Kidney (tissue), 13 donors: ENCODE measurements at regions not wholly inside any gene's neighbourhood (a gene's known extent, or its start where the extent isn't known, plus 50 kb on each side); places are given as distances from the start of the nearest gene placed in this dataset.
"Not testable (repeated sequence)": the region's sequence is repeated elsewhere in the genome, so short reads cannot be mapped to it uniquely, and the experiment has no call there.

ENCODE experiments used
- DNase-seq, 5 donors: peaks; one replicate each; pipeline ENCODE4 v3.0.0-alpha.2; 2013 to 2020
- FAIRE-seq: peaks from 2 replicates; lab custom pipeline; 2012; peaks lifted over from hg19 to GRCh38; lab: Jason Lieb, UNC
- H3K27ac ChIP-seq, 2 donors: one replicate each; pipeline ENCODE4 v1.7.0; 2013; ENCODE audit warnings: low read depth in 2 of 2, low read length in 2 of 2, inconsistent platforms in 1 of 2
- H3K27me3 ChIP-seq: one replicate; pipeline ENCODE4 v1.7.1; 2013; ENCODE audit warnings: low read length, inconsistent platforms; ENCODE audit not compliant: control insufficient read depth, insufficient read depth
- H3K36me3 ChIP-seq, 3 donors: one replicate each; pipeline versions ENCODE4 v1.7.0 to v1.7.1; 2013; ENCODE audit warnings: low read length in 3 of 3, control low read depth in 1 of 3, inconsistent platforms in 1 of 3; ENCODE audit not compliant: insufficient read depth in 3 of 3, control insufficient read depth in 2 of 3
- H3K4me1 ChIP-seq, 3 donors: one replicate each; pipeline versions ENCODE4 v1.7.0 to v1.7.1; 2013; ENCODE audit warnings: low read length in 3 of 3, inconsistent platforms in 1 of 3, low read depth in 1 of 3; ENCODE audit not compliant: control insufficient read depth in 2 of 3, insufficient read depth in 2 of 3
- H3K4me3 ChIP-seq, 3 donors: one replicate each; pipeline versions ENCODE4 v1.7.0 to v1.8.1; 2013; ENCODE audit warnings: low read length in 3 of 3, control low read depth in 1 of 3, inconsistent platforms in 1 of 3
- H3K9ac ChIP-seq, 3 donors: one replicate each; pipeline versions ENCODE4 v1.7.0 to v1.7.1; 2013; ENCODE audit warnings: low read length in 3 of 3, control low read depth in 1 of 3, inconsistent platforms in 1 of 3
- H3K9me3 ChIP-seq, 3 donors: one replicate each; pipeline versions ENCODE4 v1.7.0 to v1.7.1; 2013; ENCODE audit warnings: low read length in 3 of 3, control low read depth in 1 of 3, inconsistent platforms in 1 of 3; ENCODE audit not compliant: control insufficient read depth in 2 of 3, insufficient read depth in 1 of 3
- intact Hi-C: fragments of 100-400 bp; cut with DNase I; formaldehyde crosslinking; loops from one replicate; pipeline ENCODE4 v1.11.1; 2022
- TF ChIP-seq, protein P1 (sequence below): IDR thresholded peaks from 3 replicates; pipeline ENCODE4 v1.5.1; 2012; ENCODE audit warnings: mild to moderate bottlenecking, moderate library complexity, borderline replicate concordance; ENCODE audit not compliant: insufficient read depth; ENCODE audit errors: extremely low read depth
- donor health status: control.
- donor health status: control.
- donor health status: control.
- donor health status: control.
- donor health status: control.
- donor health status: DM: yes; HTN: yes; CAD: no.
- donor health status: Normal renal cell carcinoma (clear cell type).

DNA sequence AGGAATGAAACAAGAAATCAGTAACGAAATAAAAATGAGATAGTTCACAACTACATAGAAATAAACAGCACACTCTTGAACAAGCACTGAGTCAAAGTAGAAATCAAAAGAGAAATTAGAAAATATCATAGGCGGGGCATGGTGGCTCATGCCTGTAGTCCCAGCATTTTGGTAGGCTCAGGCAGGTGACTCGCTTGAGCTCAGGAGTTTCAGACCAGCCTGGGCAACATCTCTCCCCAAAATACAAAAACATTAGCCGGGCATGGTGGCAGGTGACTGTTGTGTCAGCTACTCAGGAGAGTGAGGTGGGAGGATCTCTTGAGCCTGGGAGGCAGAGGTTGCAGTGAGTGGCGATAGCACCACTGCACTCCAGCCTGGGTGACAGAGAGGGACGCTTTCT lies 714.4 kb downstream of the GLUD2 start:
- no peaks in the 10 kb centered on the region for H3K4me1 ChIP-seq
- H3K36me3 ChIP-seq = no peaks in the 10 kb centered on the region
- H3K9me3 ChIP-seq = no peaks in the 10 kb centered on the region
- TF ChIP-seq, protein P1, sequence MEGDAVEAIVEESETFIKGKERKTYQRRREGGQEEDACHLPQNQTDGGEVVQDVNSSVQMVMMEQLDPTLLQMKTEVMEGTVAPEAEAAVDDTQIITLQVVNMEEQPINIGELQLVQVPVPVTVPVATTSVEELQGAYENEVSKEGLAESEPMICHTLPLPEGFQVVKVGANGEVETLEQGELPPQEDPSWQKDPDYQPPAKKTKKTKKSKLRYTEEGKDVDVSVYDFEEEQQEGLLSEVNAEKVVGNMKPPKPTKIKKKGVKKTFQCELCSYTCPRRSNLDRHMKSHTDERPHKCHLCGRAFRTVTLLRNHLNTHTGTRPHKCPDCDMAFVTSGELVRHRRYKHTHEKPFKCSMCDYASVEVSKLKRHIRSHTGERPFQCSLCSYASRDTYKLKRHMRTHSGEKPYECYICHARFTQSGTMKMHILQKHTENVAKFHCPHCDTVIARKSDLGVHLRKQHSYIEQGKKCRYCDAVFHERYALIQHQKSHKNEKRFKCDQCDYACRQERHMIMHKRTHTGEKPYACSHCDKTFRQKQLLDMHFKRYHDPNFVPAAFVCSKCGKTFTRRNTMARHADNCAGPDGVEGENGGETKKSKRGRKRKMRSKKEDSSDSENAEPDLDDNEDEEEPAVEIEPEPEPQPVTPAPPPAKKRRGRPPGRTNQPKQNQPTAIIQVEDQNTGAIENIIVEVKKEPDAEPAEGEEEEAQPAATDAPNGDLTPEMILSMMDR = no peak
- H3K27ac ChIP-seq = no peak overlapping the region
- DNase-seq (no peak), FAIRE-seq (no peak)
- intact Hi-C loops = no loop called here
- H3K4me3 ChIP-seq = no peak overlapping the region
- no peak overlapping the region for H3K9ac ChIP-seq
- H3K27me3 ChIP-seq = no peaks in the 10 kb centered on the region

DNA sequence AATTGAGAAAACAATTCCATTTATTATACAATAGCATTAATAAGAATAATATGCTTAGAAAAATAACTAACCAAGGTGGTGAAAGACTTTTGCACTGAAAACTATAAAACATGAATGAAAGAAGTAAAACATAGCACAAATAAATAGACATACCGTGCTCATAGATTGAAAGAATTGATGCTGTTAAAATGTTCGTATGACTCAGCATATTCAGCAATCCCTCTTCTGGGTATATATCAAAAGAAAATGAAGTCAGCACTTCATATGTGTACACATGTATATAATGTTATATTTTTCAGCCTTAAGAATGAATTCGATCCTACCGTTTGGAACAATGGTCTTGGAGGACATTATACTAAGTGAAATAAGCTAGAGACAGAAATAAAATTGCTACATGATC lies 716.3 kb downstream of the GLUD2 start:
- no peak overlapping the region for H3K4me3 ChIP-seq
- no peak for FAIRE-seq
- DNase-seq = no peak
- H3K9me3 ChIP-seq = no peaks in the 10 kb centered on the region
- H3K27me3 ChIP-seq = no peaks in the 10 kb centered on the region
- H3K27ac ChIP-seq = no peak overlapping the region
- TF ChIP-seq, protein P1 = no peak
- no peaks in the 10 kb centered on the region for H3K36me3 ChIP-seq
- H3K9ac ChIP-seq = no peak overlapping the region
- H3K4me1 ChIP-seq = no peaks in the 10 kb centered on the region
- intact Hi-C loops = no loop called here

DNA sequence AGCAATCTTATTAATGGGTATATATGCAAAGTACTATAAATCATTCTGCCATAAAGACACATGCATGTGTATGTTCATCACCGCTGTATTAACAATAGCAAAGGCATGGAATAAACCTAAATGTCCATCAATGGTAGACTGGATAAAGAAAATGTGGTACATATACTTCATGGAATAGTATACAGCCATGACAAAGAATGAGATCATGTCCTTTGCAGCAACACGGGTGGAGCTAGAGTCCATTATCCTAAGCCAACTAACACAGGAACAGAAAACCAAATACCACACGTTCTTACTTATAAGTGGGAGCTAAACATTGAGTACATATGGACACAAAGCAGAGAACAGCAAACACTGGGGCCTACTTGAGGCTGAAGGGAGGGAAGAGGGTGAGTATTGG lies 720.8 kb downstream of the GLUD2 start:
- H3K9me3 ChIP-seq, H3K4me3 ChIP-seq, H3K9ac ChIP-seq, FAIRE-seq, H3K36me3 ChIP-seq, H3K4me1 ChIP-seq, DNase-seq, intact Hi-C loops, H3K27me3 ChIP-seq, H3K27ac ChIP-seq: not testable (repeated sequence)

DNA sequence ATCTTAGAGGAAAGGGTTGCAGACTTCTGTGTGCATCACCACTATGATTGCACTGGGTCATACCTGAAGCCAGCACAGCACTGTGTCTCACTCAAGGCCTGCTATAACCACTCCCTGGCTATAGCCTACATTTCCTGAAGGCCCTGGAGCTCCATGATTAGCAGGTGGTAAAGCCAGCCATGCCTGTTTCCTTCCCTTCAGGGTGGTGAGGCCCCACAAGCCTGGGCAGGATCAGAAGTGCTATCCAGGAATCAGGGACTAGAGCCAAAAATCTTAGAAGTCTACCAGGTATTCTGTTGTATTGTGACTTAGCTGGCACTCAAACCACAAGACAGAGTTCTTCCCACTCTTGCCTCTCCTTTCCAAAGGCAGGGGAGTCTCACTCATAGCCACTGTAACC lies 734.6 kb downstream of the GLUD2 start:
- H3K9ac ChIP-seq = no peak overlapping the region
- FAIRE-seq (no peak), DNase-seq (no peak)
- TF ChIP-seq, protein P1 = no peak
- H3K4me1 ChIP-seq = no peaks in the 10 kb centered on the region
- H3K27ac ChIP-seq = no peak overlapping the region
- no peaks in the 10 kb centered on the region for H3K27me3 ChIP-seq
- no peak overlapping the region for H3K4me3 ChIP-seq
- H3K9me3 ChIP-seq = no peaks in the 10 kb centered on the region
- intact Hi-C loops = no loop called here
- no peaks in the 10 kb centered on the region for H3K36me3 ChIP-seq
